HL-60 (cell line): ENCODE measurements at regions not wholly inside any gene's neighbourhood (a gene's known extent, or its start where the extent isn't known, plus 50 kb on each side); places are given as distances from the start of the nearest gene placed in this dataset.

Experiments
- DNase-seq, 2 experiments: peaks; one replicate each; pipeline ENCODE4 v3.0.0-alpha.2; 2010 to 2020; ENCODE audit warnings: low read depth in 1 of 2, low spot score in 1 of 2
- H3K27ac ChIP-seq: fragments of 250-450 bp; sonication (Bioruptor Pico); replicated peaks from 2 replicates; pipeline ENCODE4 v1.5.1; 2020; ENCODE audit warnings: mild to moderate bottlenecking, moderate library complexity
- H3K27me3 ChIP-seq: fragments of 250-450 bp; sonication (Bioruptor Pico); 2 replicates; pipeline ENCODE4 v1.5.1; 2021; ENCODE audit warnings: mild to moderate bottlenecking, moderate library complexity; ENCODE audit not compliant: insufficient read depth, poor library complexity, severe bottlenecking
- H3K4me3 ChIP-seq: replicated peaks from 2 replicates; pipeline ENCODE4 v1.5.1; 2011; ENCODE audit warnings: mild to moderate bottlenecking, control low read depth, low read length; ENCODE audit not compliant: insufficient read depth
- GABPA ChIP-seq: IDR thresholded peaks from 2 replicates; pipeline ENCODE4 v1.6.1; 2012; ENCODE audit warnings: low read depth
- POLR2AphosphoS5 ChIP-seq: IDR thresholded peaks from 2 replicates; pipeline ENCODE4 v1.6.1; 2012; ENCODE audit warnings: low read depth
- SPI1 ChIP-seq: IDR thresholded peaks from 2 replicates; pipeline ENCODE4 v1.6.1; 2012; ENCODE audit warnings: low read depth, mild to moderate bottlenecking, borderline replicate concordance
- TF ChIP-seq, protein P1 (sequence below): IDR thresholded peaks from 2 replicates; pipeline ENCODE4 v1.6.1; 2012; ENCODE audit warnings: low read depth; ENCODE audit not compliant: insufficient replicate concordance
- TF ChIP-seq, protein P2 (sequence below): IDR thresholded peaks from one replicate; pipeline ENCODE4 v1.5.1; 2011; ENCODE audit warnings: low read length, control low read depth, inconsistent platforms; ENCODE audit not compliant: insufficient read depth

DNA sequence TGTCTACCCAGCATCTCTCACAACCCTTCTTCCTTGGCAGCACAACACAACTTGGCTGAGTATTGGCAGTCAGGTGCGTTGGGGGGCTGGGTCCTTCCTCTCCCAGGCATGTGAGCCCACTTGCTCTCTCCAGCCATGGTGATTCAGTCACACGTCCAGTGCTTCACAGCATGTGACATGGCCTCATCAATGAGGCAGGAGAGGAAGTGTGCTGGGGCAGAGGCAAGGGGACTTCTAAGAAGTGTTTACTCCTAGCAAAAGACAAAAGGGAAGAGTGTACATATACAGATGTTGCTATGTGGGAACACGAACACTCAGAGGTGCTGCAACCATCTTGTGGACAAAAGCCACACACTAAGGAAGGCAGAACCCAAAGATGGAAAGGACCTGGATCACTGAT lies 380.8 kb downstream of the FBXW7 start:
- H3K27me3 ChIP-seq = no peaks in the 10 kb centered on the region
- DNase-seq = no peak

DNA sequence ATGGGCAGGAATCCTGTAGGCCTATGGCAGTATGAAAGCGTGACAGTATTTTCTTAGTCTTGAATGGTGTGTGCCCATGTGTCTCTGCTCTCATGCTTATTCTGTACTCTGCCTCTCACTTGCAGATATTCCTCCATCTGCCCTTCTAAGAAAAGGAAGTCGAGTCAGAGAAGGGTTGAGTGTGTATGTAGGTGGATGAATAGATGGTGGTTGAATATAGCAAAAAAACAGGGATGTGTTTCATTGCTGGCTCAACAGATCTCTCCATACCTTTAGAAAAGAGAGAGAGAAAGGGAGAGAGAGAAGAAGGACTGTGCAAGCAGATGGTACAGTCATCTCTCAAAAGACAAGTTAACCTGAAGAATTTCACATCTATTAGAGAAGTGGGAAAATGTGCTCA lies 381.5 kb downstream of the FBXW7 start:
- Histone ChIP-seq H3K27me3 (no peaks in the 10 kb centered on the region), H3K27ac (no peak overlapping the region), H3K4me3 (no peak overlapping the region)
- DNase-seq = no peak
- TF ChIP-seq, protein P1, sequence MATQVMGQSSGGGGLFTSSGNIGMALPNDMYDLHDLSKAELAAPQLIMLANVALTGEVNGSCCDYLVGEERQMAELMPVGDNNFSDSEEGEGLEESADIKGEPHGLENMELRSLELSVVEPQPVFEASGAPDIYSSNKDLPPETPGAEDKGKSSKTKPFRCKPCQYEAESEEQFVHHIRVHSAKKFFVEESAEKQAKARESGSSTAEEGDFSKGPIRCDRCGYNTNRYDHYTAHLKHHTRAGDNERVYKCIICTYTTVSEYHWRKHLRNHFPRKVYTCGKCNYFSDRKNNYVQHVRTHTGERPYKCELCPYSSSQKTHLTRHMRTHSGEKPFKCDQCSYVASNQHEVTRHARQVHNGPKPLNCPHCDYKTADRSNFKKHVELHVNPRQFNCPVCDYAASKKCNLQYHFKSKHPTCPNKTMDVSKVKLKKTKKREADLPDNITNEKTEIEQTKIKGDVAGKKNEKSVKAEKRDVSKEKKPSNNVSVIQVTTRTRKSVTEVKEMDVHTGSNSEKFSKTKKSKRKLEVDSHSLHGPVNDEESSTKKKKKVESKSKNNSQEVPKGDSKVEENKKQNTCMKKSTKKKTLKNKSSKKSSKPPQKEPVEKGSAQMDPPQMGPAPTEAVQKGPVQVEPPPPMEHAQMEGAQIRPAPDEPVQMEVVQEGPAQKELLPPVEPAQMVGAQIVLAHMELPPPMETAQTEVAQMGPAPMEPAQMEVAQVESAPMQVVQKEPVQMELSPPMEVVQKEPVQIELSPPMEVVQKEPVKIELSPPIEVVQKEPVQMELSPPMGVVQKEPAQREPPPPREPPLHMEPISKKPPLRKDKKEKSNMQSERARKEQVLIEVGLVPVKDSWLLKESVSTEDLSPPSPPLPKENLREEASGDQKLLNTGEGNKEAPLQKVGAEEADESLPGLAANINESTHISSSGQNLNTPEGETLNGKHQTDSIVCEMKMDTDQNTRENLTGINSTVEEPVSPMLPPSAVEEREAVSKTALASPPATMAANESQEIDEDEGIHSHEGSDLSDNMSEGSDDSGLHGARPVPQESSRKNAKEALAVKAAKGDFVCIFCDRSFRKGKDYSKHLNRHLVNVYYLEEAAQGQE = no peak
- TF ChIP-seq POLR2AphosphoS5 (no peak), GABPA (no peak), SPI1 (no peak)
- TF ChIP-seq, protein P2, sequence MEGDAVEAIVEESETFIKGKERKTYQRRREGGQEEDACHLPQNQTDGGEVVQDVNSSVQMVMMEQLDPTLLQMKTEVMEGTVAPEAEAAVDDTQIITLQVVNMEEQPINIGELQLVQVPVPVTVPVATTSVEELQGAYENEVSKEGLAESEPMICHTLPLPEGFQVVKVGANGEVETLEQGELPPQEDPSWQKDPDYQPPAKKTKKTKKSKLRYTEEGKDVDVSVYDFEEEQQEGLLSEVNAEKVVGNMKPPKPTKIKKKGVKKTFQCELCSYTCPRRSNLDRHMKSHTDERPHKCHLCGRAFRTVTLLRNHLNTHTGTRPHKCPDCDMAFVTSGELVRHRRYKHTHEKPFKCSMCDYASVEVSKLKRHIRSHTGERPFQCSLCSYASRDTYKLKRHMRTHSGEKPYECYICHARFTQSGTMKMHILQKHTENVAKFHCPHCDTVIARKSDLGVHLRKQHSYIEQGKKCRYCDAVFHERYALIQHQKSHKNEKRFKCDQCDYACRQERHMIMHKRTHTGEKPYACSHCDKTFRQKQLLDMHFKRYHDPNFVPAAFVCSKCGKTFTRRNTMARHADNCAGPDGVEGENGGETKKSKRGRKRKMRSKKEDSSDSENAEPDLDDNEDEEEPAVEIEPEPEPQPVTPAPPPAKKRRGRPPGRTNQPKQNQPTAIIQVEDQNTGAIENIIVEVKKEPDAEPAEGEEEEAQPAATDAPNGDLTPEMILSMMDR = no peak

More for the DNA sequence above, 380.8 kb downstream of the FBXW7 start:
- TF ChIP-seq POLR2AphosphoS5 (no peak), GABPA (no peak), SPI1 (no peak)
- TF ChIP-seq, protein P1 = no peak
- TF ChIP-seq, protein P2 = no peak
- Histone ChIP-seq H3K27ac (no peak overlapping the region), H3K4me3 (no peak overlapping the region)

DNA sequence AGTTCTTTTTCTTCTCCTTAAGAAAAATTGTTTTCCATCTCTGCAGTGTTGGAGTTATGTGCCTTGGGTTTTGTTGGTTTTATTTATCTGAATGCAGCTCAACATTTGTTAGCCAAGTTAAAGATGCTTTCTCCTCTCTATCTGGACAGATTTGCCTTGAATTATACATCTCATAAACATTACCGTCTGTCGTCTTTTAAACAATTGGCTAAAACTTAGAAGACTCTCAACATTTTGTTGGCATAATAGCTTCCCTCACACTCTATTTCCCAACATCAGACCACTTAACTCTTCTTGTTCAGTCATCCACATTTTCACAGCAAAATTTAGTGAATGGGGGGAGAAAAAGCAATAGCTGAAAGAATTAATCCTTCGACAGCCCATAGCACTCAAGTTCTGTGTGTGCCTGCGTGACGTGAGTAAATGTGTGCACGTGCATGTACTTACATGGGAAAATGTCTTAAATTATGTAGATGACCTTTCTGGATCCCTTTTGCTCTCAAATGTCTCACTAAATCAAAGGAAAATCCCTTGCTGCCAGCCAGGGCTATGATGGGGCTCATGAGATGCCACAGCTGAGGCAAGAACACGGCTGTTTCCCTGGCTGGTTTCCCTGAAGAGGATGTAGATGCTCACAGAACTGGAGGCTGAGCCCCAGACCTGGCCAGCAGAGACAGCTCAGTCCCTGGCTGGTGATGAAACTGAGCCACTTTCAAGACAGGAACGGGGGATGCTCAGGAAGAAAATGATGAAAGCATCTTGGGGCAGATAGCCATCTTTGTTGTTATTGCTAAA lies 382.2 kb downstream of the FBXW7 start:
- DNase-seq = no peak
- TF ChIP-seq, protein P2 = no peak
- no peak for TF ChIP-seq SPI1
- no peak for TF ChIP-seq POLR2AphosphoS5
- TF ChIP-seq, protein P1 = no peak
- TF ChIP-seq GABPA = no peak
- H3K4me3 ChIP-seq = no peak overlapping the region
- no peaks in the 10 kb centered on the region for H3K27me3 ChIP-seq
- H3K27ac ChIP-seq = no peak overlapping the region
